HG02981 (cell line): ENCODE measurements at regions not wholly inside any gene's neighbourhood (a gene's known extent, or its start where the extent isn't known, plus 50 kb on each side); places are given as distances from the start of the nearest gene placed in this dataset.
"Not testable (repeated sequence)": the region's sequence is repeated elsewhere in the genome, so short reads cannot be mapped to it uniquely, and the experiment has no call there.

ENCODE experiments used
- ATAC-seq: cut with Tn5 transposase; IDR thresholded peaks from one replicate; pipeline ENCODE4 v1.9.1; 2021; ENCODE audit warnings: mild to moderate bottlenecking, moderate library complexity; ENCODE audit not compliant: unreplicated experiment

- ATAC-seq = no peak
Measured at GRCh38 chr4:160284516-160284915, 1181.6 kb downstream of the RAPGEF2 start.

GRCh38 chr4:160286051-160286450, 1183.2 kb downstream of the RAPGEF2 start:
- no peak for ATAC-seq

- ATAC-seq = no peak
Measured at GRCh38 chr4:160296476-160296875, 1193.6 kb downstream of the RAPGEF2 start.

GRCh38 chr4:160299177-160299576, 1196.3 kb downstream of the RAPGEF2 start:
- no peak for ATAC-seq

DNA sequence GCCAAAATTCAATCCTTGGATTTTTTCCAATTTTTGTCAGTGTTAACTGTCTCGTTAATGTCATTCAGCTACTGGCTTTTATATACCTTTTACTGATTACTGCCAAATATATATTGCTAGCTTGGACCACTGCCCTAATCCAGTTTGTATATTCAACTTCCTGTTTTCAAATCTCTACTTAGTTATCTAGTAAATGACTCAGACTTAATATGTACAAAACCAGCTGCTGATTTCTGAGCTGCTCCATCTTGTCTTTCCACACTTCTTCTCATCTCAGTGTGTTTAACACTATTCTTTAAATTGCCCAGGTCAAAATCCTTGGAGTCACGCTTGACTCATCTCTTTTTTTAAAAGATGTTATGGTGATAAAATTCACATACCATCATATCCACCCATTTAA, 1196.7 kb downstream of the RAPGEF2 start:
- no peak for ATAC-seq

DNA sequence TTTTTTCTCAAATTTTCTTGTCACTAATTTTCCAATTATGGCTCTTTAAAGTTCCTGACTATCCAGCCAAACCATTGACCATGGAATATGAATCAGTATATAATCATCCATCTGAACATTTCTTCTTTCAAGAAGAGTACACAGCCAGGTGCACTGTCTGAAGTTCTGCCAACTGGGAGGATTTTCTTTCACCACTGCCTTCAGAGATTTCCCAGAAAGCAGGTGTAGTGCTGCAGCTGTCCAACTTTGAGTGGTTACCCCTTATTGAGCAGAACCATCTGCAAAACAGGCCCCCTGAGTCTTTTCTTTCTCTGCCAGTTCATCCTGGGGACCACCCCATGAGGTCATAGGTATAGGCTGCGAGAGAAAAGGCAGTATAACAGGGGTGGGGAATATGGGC, 1213.2 kb downstream of the RAPGEF2 start:
- no peak for ATAC-seq

GRCh38 chr4:160318567-160319220, 1215.8 kb downstream of the RAPGEF2 start:
- ATAC-seq = no peak

DNA sequence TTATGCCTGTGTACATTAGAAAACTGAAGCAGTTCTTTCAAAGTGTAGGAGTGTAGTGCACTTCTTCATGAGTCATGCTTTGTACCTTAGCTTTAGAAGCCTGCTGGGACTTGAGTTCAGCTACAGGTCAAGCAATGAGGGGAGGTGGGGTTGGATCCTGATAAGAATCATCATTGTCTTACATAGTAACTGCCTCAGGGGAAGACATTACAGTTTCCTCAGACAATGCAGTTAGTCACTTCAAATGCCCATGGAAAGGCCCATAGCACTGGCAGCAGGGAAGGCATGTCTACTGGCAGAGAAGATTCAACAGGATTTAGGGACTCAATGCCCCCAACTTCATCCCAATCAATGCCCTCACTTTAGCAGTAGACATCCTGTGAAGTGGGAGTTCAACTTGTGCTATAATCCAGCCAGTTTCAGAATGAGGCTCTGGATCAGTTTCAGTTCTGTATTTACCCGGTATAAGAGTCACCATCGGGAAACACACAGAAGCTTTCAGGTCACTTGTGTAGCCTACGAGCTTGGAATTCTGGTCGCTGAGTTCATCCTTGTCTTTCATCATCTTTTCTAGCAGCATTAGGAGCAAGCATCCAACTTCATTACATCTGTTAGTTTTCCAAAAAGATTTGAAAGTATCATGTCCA, 1216.5 kb downstream of the RAPGEF2 start:
- ATAC-seq = no peak

DNA sequence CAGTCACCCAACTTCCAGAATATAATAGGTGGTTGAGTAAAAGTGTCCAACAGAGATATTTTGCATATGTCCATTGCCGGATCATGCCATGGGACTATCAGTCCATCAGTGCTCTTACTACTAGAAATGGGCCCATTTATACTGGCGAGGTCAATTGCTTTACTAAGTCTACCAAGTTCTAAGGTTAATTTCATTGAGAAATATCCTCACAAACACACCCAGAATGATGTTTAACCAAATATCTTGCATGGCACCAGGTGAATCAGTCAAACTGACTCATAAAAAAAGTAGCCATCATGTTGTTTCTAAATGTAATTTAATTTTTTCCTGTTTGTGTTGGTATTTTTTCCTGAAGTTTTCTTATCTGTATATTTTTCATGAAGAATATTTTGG, 1217.0 kb downstream of the RAPGEF2 start:
- ATAC-seq = no peak

- no peak for ATAC-seq
Measured at GRCh38 chr4:160326110-160326509, 1223.2 kb downstream of the RAPGEF2 start.

- no peak for ATAC-seq
Measured at GRCh38 chr4:160347197-160347596, 1244.3 kb downstream of the RAPGEF2 start.

DNA sequence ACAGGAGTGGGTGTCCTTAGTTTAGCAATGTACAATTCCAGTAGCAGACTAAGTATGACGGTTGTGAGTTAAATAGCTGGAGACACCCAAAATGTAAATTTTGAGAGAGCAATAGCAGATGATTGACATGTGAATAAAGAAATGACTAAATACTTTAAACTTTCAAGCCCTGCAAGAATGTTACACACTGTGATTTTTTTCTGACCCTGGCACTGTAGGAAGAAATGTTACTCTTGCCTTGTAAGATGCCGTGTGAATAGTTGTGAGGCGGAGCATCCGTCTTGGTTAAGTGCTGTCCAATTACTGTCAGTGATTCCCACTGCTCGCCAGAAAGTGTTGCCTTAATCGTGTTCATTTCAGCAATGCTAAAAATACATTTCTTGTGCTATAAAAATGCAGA, 1248.1 kb downstream of the RAPGEF2 start:
- ATAC-seq = no peak

DNA sequence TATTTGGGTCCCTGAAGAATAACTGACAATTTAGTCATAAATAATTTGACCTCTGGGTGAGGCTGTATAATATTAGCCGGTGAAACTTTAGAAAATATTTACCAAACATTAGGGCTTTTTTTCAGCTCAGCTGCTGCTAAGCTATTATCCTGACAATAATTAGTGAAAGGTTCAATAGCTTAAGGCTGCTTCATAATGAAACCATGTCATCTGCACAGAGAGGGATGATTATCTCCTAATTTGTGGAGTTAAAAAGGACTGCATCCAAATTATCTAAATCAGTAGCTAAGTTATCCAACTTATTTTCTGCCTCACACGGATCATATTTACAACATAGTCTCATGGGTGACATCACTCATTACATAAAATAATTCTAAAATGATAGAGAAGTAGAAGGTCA, 1249.8 kb downstream of the RAPGEF2 start:
- ATAC-seq = no peak

DNA sequence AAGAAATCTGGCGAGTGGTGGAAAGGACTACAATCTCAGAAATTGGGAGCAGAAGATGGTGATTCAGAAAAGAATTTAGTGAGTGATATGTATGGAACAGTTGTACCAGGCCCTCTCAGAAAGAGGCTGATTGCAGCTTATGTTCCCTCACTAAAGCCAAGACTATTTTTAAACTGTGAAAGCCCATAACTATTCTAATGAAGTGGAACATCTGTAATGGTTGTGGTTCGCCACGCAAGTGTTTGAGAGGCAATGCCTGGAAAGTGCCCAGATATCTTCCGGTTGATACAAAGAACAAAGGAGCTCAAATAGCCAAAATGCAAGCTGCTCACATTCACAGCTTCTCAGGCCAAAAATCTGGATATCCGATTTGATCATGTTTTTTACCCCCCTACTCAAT, 1250.7 kb downstream of the RAPGEF2 start:
- no peak for ATAC-seq

DNA sequence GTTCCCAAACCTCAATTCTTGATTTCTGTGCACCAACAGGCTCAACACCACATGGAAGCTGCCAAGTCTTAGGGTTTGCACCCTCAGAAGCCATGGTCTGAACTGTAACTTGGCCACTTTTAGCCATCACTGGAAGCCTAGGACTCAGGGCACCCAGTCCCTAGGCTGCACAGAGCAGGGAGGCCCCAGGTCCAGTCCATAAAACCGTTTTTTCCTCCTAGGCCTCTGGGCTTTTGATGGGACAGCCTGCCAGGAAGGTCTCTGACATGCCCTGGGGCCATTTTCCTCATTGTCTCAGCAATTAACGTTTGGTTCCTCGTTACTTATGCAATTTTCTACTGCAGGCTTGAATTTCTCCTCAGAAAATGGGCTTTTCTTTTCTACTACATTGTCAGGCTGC, 1259.6 kb downstream of the RAPGEF2 start:
- ATAC-seq = no peak

DNA sequence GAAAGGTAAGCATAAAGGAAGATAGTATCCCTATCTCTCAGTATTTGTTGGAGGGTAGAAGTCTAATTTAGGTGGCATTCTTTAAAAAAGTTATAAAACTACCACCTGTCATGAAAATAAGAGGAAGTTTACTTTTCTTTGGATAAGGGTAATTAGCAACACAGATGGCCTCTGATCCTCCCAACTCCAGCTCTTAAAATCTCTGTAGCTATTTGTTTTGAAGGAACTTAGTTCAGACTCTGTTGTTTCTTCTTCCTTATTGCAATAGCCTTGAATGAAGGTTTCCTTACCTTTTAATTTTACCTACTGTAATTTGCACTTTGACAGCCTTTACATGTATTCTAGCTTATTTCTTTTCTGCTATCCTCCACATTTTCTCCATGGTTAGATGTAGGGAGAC, 1261.3 kb downstream of the RAPGEF2 start:
- ATAC-seq = no peak

- ATAC-seq = not testable (repeated sequence)
Measured at GRCh38 chr4:160364665-160365064, 1261.8 kb downstream of the RAPGEF2 start.

DNA sequence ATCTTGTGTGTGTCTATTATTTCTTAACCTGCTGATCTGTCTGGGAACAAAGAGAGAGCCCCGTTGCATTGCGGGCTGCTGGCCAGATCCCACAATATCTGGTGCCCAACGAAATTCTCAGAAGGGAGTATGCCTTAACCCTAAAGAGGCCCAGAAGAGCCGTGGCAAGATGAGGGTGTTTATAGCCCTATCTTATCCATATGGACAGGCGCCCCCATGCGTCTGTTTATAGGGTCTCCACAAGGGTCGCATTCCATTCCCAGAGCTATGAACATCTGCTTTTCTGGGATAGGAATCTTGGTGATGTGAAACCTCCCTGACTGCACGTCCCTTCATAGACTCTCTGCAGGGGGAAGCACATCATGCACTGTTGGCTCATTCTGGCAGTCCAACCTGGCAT, 1262.5 kb downstream of the RAPGEF2 start:
- ATAC-seq = not testable (repeated sequence)

DNA sequence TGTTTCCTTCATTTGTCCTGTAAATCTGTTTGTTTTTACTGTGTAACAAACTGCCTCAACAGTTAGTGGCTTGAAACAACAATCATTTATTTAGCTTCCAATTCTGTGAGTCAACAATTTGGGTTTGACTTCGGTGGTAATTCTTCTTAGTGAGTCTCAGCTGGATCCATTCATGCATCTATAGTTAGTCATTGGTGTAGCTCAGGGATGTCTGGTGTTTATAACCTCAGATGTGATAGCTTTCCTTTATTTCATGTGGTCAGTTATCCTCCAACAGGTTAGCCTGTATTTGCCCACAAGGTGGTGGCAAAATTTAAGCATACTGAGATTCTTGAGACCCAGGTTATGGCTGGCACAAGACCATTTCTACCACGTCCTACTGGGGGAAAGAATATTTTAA, 1267.2 kb downstream of the RAPGEF2 start:
- no peak for ATAC-seq

GRCh38 chr4:160371446-160371845, 1268.6 kb downstream of the RAPGEF2 start:
- no peak for ATAC-seq

DNA sequence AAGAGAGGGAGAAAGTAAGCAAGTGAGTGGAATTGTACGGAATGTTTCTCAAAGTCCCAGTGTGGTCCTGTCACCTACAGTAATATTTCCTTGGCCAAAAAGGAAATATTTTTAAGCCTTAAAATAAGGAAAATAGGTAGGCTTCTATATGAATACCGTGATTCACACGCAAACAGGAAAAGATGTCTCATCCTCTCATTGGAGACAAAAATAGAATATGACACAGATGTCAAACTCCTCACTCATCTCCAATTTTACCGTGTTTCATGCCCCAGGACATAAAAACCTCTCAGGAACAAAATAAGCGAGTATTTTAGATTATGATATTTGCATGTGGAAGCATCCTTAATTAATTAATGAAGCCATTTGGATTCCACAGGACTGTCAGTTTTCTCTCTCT, 1269.5 kb downstream of the RAPGEF2 start:
- ATAC-seq = no peak

- ATAC-seq = no peak
Measured at GRCh38 chr4:160373911-160374310, 1271.0 kb downstream of the RAPGEF2 start.
